Common myeloid progenitor, CD34-positive (primary cell): ENCODE measurements at regions not wholly inside any gene's neighbourhood (a gene's known extent, or its start where the extent isn't known, plus 50 kb on each side); places are given as distances from the start of the nearest gene placed in this dataset.
A peak's percentile ranks its signal among the peaks of the same experiment; 100 is the strongest.

Source experiments
- CTCF ChIA-PET: fragments of 350-600 bp; sonication (Branson Sonifier 250); formaldehyde crosslinking; loops from one replicate; lab custom pipeline; 2021; ENCODE audit warnings: antibody characterized with exemption; lab: Charles Lee
- POLR2A ChIA-PET: fragments of 350-600 bp; sonication (Branson Sonifier 250); formaldehyde crosslinking; loops from one replicate; lab custom pipeline; 2021; ENCODE audit warnings: antibody characterized with exemption; lab: Charles Lee
- DNase-seq, 3 donors: peaks; one replicate each; pipeline versions ENCODE4 v3.0.0 to v3.0.0-alpha.2; 2013
- H3K27ac ChIP-seq, 2 experiments: 1 replicate in 1 of 2; 2 replicates in 1 of 2; pipeline ENCODE4 v1.7.0; 2013; ENCODE audit warnings: inconsistent platforms in 2 of 2, low read length in 2 of 2, mild to moderate bottlenecking in 2 of 2, low read depth in 1 of 2, moderate library complexity in 1 of 2; ENCODE audit not compliant: severe bottlenecking in 2 of 2, insufficient read depth in 1 of 2, poor library complexity in 1 of 2
- H3K27me3 ChIP-seq, 5 experiments: replicated peaks in 2 of 5; 1 replicate in 3 of 5; 2 replicates in 2 of 5; pipeline versions ENCODE4 v1.6.1 to v1.7.0; 2013; ENCODE audit warnings: low read length in 4 of 5, mild to moderate bottlenecking in 2 of 5, moderate library complexity in 2 of 5, inconsistent platforms in 1 of 5; ENCODE audit not compliant: insufficient read depth in 5 of 5, control insufficient read depth in 4 of 5
- H3K36me3 ChIP-seq, 4 experiments: 1 replicate in 2 of 4; 2 replicates in 2 of 4; pipeline versions ENCODE4 v1.6.1 to v1.7.0; 2013; ENCODE audit warnings: low read length in 3 of 4, control low read depth in 1 of 4, mild to moderate bottlenecking in 1 of 4; ENCODE audit not compliant: control insufficient read depth in 4 of 4, insufficient read depth in 4 of 4
- H3K4me1 ChIP-seq, 4 experiments: 1 replicate in 3 of 4; 2 replicates in 1 of 4; pipeline versions ENCODE4 v1.6.1 to v1.7.1; 2013; ENCODE audit warnings: low read length in 3 of 4, mild to moderate bottlenecking in 3 of 4, control low read depth in 1 of 4, inconsistent platforms in 1 of 4, moderate library complexity in 1 of 4; ENCODE audit not compliant: control insufficient read depth in 4 of 4, insufficient read depth in 4 of 4; ENCODE audit errors: control extremely low read depth in 1 of 4
- H3K4me3 ChIP-seq, 7 experiments: 1 replicate in 4 of 7; 2 replicates in 3 of 7; pipeline versions ENCODE4 v1.5.1 to v1.7.0; 2013; ENCODE audit warnings: mild to moderate bottlenecking in 7 of 7, low read length in 6 of 7, moderate library complexity in 6 of 7, inconsistent platforms in 2 of 7, low read depth in 2 of 7, control low read depth in 1 of 7; ENCODE audit not compliant: insufficient read depth in 4 of 7, control insufficient read depth in 1 of 7; ENCODE audit errors: extremely low read depth in 1 of 7
- H3K9me3 ChIP-seq, 5 experiments: 1 replicate in 4 of 5; 2 replicates in 1 of 5; pipeline versions ENCODE4 v1.6.1 to v1.7.1; 2013; ENCODE audit warnings: low read length in 4 of 5, mild to moderate bottlenecking in 2 of 5, inconsistent platforms in 1 of 5, low read depth in 1 of 5, moderate library complexity in 1 of 5; ENCODE audit not compliant: control insufficient read depth in 4 of 5, insufficient read depth in 2 of 5; ENCODE audit errors: control extremely low read depth in 1 of 5
- WGBS: methylation state at CpG from one replicate; pipeline ENCODE4 v1.1.5; 2013; ENCODE audit not compliant: insufficient coverage; 5-methylcytosine and 5-hydroxymethylcytosine counted together

DNA sequence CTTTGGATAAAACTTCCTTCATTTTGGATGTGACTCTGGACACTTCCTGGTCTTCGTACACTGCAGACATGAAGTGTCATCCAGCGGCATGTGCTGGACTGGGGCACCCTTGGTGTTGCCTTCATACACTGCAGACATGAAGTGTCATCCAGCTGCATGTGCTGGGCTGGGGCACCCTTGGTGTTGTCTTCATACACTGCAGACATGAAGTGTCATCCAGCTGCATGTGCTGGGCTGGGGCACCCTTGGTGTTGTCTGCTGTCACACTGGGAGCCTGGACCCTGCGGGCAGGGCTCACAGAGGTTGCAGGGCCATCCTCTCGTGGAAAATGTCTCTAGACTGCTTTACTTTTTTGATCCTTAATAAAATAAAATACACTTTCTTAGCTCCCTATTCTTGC lies 771.4 kb downstream of the BRD1 start:
- H3K4me3 ChIP-seq = no peak overlapping the region
- peaks cover 0 to 16% (median 6%) of the 10 kb centered on the region in 5 experiments for H3K27me3 ChIP-seq
- POLR2A ChIA-PET = no interaction called here
- no peak overlapping the region for H3K27ac ChIP-seq
- H3K9me3 ChIP-seq = no peaks in the 10 kb centered on the region
- WGBS = 89% methylated on average over 4 of the region's 4 CpGs
- peaks cover 0 to 2% (median 0%) of the 10 kb centered on the region in 4 experiments for H3K4me1 ChIP-seq
- no peaks in the 10 kb centered on the region for H3K36me3 ChIP-seq
- CTCF ChIA-PET = no interaction called here
- no peak for DNase-seq

- Histone ChIP-seq H3K4me3 (no peak overlapping the region), H3K4me1 (peaks cover 0 to 2% (median 0%) of the 10 kb centered on the region in 4 experiments), H3K27ac (no peak overlapping the region), H3K27me3 (peaks cover 0 to 11% (median 3%) of the 10 kb centered on the region in 5 experiments), H3K36me3 (no peaks in the 10 kb centered on the region), H3K9me3 (no peaks in the 10 kb centered on the region)
- no peak for DNase-seq
- 93% methylated on average over 5 of the region's 6 CpGs for WGBS
- CTCF ChIA-PET = interaction anchor here (1.5 kb wide), 1 partner anchor 9 kb away, joined by 3 read pairs; no protein-coding TSS in a partner anchor
- POLR2A ChIA-PET = no interaction called here
Measured at GRCh38 chr22:49055406-49055805, 772.3 kb downstream of the BRD1 start.

DNA sequence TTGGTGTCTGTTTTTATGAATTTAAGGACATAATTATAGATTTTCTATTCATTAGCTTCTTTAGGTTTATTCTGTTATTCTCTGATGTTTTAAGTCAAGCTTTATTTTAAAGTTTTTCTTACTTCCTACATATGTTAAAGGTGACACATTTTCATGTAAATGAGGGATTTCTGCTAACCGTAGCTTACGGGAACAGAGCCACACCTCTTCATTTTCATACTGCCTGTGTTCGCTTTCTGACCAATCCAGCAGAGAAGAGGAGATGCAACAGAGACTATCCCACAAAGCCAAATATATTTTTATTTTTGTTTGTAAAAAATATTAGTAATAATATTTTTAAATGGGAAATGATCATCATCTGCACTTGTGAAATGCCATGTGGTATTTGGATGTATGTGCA lies 774.1 kb downstream of the BRD1 start:
- no CpG with 5 or more reads among the region's 3 CpGs for WGBS
- CTCF ChIA-PET = no interaction called here
- POLR2A ChIA-PET = no interaction called here
- Histone ChIP-seq H3K27ac (no peak overlapping the region), H3K4me1 (peaks cover 0 to 2% (median 0%) of the 10 kb centered on the region in 4 experiments), H3K9me3 (no peaks in the 10 kb centered on the region), H3K27me3 (peaks cover 0 to 17% (median 3%) of the 10 kb centered on the region in 5 experiments), H3K4me3 (no peak overlapping the region), H3K36me3 (no peaks in the 10 kb centered on the region)
- no peak for DNase-seq

DNA sequence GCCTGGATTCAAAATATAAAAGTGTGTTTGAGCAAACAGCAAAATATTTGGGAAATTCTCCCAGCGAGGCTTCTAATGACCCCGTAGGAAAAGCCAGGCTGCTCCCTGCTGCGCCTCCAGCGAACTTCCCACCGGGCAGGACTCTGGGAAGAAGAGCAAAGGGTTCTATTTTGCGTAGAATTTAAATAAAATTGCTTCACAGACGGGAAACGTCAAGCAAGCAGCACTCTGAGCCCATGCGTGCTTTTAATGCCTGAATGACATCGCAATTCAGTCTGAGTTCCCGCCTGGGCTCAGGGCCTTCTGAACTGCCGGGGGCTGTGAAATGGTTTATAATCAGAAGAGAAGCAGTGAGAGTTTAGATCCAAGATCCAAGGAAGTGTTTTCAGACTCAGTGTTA lies 775.1 kb downstream of the BRD1 start:
- ChIA-PET CTCF (no interaction called here), POLR2A (no interaction called here)
- H3K4me1 ChIP-seq = peaks cover 0 to 2% (median 0%) of the 10 kb centered on the region in 4 experiments
- 78% methylated on average over 11 of the region's 12 CpGs for WGBS
- H3K4me3 ChIP-seq = peak overlapping the region in 3 of 7 experiments; percentile 52 to 73 (median 70)
- no peak overlapping the region for H3K27ac ChIP-seq
- H3K27me3 ChIP-seq = peaks cover 0 to 21% (median 3%) of the 10 kb centered on the region in 5 experiments
- H3K36me3 ChIP-seq = no peaks in the 10 kb centered on the region
- no peaks in the 10 kb centered on the region for H3K9me3 ChIP-seq
- DNase-seq = no peak

DNA sequence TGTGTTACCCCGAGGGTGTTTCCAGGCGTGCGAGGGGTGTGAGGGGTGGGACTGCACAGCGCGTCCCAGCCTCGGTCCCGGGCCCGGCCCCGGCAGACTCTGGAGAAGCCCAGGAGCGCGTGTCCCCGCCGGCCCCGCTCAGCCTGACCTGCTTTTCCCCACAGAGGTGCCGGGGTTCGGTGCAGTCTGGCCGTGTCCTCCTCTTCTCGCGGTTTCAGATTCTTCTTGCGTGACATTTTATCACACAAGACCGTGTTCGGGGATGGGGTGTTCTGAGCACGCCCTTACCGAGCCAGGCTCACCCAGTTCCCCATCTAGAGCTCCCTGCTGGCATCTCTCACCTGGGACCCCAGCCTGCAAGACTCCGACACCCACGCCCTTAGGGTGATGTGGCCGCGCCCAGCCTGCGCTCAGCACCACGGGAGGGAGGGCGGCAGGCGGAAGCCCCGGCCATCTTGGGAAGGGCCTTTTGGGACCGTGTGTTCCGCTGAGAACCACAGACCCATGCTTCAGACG lies 775.6 kb downstream of the BRD1 start:
- peak; percentile 24 to 50 (median 44) for DNase-seq
- H3K9me3 ChIP-seq = no peaks in the 10 kb centered on the region
- CTCF ChIA-PET = no interaction called here
- no peak overlapping the region for H3K27ac ChIP-seq
- H3K4me1 ChIP-seq = peaks cover 0 to 2% (median 0%) of the 10 kb centered on the region in 4 experiments
- POLR2A ChIA-PET = no interaction called here
- H3K36me3 ChIP-seq = no peaks in the 10 kb centered on the region
- WGBS = 69% methylated on average over 33 of the region's 36 CpGs
- peak overlapping the region in 5 of 7 experiments; percentile 4 to 73 (median 52) for H3K4me3 ChIP-seq
- H3K27me3 ChIP-seq = peaks cover 0 to 23% (median 3%) of the 10 kb centered on the region in 5 experiments

GRCh38 chr22:49051491-49052022 lies 776.1 kb downstream of the BRD1 start:
- Histone ChIP-seq H3K27ac (no peak overlapping the region), H3K27me3 (peaks cover 0 to 23% (median 3%) of the 10 kb centered on the region in 5 experiments), H3K4me1 (peaks cover 0 to 2% (median 0%) of the 10 kb centered on the region in 4 experiments), H3K4me3 (peak overlapping the region in 3 of 7 experiments; percentile 52 to 73 (median 70)), H3K36me3 (no peaks in the 10 kb centered on the region), H3K9me3 (no peaks in the 10 kb centered on the region)
- WGBS = 89% methylated on average over 31 of the region's 31 CpGs
- ChIA-PET POLR2A (no interaction called here), CTCF (no interaction called here)
- DNase-seq = peak in 1 of 3 donors; percentile 5

GRCh38 chr22:49049691-49050090 lies 778.0 kb downstream of the BRD1 start:
- no peaks in the 10 kb centered on the region for H3K9me3 ChIP-seq

More at GRCh38 chr22:49049691-49050090, 778.0 kb downstream of the BRD1 start:
- Histone ChIP-seq H3K27ac (no peak overlapping the region), H3K36me3 (no peaks in the 10 kb centered on the region), H3K4me3 (no peak overlapping the region), H3K27me3 (peaks cover 0 to 28% (median 3%) of the 10 kb centered on the region in 5 experiments), H3K4me1 (peaks cover 0 to 2% (median 0%) of the 10 kb centered on the region in 4 experiments)
- 90% methylated on average over 12 of the region's 12 CpGs for WGBS
- POLR2A ChIA-PET = no interaction called here
- CTCF ChIA-PET = no interaction called here
- DNase-seq = no peak
